GM10266 (cell line): ENCODE measurements at regions not wholly inside any gene's neighbourhood (a gene's known extent, or its start where the extent isn't known, plus 50 kb on each side); places are given as distances from the start of the nearest gene placed in this dataset.

Experiments used
- DNase-seq: peaks from one replicate; pipeline ENCODE4 v3.0.0; 2012; ENCODE audit errors: extremely low spot score
- TF ChIP-seq, protein P1 (sequence below): IDR thresholded peaks from 2 replicates; pipeline ENCODE4 v1.5.1; 2012; ENCODE audit warnings: mild to moderate bottlenecking, low read depth; ENCODE audit not compliant: control insufficient read depth, insufficient read depth; ENCODE audit errors: missing control alignments

DNA sequence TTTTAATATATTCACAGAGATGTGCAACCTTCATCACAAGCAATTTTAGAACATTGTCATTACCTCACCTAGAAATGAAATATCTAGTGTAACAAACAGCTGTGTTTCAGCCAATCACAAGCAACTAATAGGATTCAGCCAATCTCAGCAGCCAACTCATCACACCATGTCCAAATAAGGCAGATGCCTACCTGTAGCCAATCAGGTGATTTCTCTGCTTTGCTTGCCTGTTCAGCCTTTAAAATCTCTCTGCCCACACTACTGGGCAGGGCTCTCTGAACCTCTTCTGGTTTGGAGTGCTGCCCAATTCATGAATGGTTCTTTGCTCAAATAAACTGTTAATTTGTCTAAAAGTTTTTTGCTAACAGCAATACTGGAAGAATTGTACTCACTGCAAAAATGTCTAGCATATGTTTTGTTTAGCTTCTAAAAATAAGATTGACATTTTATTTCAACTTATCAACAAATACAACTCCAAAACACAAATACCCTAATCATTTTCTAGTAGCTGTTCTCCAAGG is 52.4 kb upstream of the IGFBP7 start:
- no peak for DNase-seq
- TF ChIP-seq, protein P1, sequence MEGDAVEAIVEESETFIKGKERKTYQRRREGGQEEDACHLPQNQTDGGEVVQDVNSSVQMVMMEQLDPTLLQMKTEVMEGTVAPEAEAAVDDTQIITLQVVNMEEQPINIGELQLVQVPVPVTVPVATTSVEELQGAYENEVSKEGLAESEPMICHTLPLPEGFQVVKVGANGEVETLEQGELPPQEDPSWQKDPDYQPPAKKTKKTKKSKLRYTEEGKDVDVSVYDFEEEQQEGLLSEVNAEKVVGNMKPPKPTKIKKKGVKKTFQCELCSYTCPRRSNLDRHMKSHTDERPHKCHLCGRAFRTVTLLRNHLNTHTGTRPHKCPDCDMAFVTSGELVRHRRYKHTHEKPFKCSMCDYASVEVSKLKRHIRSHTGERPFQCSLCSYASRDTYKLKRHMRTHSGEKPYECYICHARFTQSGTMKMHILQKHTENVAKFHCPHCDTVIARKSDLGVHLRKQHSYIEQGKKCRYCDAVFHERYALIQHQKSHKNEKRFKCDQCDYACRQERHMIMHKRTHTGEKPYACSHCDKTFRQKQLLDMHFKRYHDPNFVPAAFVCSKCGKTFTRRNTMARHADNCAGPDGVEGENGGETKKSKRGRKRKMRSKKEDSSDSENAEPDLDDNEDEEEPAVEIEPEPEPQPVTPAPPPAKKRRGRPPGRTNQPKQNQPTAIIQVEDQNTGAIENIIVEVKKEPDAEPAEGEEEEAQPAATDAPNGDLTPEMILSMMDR, result no peak
